ENCODE measurements at regions not wholly inside any gene's neighbourhood (a gene's known extent, or its start where the extent isn't known, plus 50 kb on each side); places are given as distances from the start of the nearest gene placed in this dataset.

DNA sequence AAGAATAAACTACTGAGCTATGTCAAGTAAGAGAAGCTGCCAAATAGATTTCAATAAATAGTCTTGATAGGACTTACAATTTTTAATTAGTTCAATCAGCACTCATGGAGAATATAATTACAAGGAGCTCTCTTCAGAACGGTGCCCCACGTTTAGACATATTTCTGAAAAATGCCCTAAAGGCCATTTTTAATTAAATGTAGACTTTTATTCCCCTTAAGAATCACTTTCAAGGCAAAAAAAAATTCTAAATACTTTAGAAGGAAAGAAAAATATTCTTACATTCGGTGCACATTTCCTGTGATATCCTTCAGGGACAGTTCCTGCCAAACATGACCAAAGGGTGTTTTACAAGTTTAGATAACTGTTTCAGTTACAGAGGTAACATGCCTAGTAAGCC, 202.5 kb upstream of the CDH7 start:
- no peak for DNase-seq (ENCODE audit: low spot score)

DNA sequence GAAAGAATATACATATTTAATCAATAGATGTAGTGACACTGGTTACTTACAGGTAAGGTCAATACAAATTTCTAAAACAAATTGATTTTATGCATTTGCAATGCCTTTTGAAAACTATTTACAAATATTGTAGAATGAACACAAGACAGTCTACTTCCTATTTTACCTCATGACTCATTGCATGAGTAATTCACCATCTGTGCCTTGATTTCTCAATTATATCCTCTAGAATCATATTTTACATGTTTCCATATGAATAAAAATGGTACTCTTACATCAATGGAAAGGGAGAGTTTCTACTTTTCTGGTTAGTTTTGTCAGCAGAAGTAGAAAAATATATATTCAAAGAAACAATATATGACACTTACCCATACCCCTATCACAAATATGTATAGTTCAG, 203.8 kb upstream of the CDH7 start:
- no peak for DNase-seq (ENCODE audit: low spot score)

DNA sequence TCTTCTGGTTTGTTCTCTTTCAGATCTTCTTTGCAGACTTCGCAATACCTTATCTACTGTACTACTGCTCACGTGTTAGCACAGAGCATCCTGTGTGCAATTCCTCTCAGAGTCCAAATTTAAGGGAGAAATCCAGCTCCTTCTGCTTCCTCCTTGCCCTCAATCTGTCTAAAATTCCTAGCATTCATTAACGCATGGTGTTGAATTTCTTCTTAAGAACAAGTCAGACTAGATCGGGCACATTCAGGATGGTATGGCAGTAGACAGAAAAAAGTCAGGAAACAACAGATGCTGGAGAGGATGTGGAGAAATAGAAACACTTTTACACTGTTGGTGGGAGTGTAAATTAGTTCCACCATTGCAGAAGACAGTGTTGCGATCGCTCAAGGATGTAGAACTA, 206.1 kb upstream of the CDH7 start:
- no peak for DNase-seq (ENCODE audit: low spot score)

DNA sequence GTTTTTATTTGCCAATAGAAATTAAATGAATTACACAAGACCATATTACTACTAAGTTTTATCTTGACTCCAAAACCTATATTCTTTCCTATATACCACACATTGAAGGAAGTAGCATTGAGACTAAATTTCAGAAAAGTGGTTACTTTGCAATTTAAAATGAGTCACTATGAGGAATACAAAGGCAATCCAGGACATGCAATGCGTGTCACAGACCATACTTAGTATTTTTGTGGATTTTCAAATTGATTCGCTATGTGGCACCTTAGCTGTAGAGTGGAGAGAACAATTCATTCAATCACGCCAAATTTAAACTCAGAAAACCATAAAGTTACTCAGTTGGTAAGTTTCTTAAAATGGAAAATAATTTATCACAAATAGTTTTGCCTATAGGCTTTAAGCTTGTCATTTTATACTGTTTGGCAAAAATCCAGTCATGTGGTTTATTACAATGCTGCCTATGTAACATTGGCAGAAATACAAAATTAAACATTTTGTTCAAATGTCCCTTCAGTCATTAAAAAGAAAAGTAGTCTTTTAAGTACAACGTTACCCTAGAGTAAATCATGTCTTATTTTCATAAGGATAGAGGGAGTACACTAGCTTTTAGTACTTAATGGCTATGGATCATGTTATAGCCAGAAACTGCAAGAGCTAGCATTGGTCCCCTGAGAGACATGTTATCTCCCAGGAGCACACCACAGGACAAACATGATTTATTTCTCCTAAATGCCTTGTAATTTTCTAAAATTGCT, 222.8 kb upstream of the CDH7 start:
- DNase-seq (ENCODE audit: low spot score), result no peak

DNA sequence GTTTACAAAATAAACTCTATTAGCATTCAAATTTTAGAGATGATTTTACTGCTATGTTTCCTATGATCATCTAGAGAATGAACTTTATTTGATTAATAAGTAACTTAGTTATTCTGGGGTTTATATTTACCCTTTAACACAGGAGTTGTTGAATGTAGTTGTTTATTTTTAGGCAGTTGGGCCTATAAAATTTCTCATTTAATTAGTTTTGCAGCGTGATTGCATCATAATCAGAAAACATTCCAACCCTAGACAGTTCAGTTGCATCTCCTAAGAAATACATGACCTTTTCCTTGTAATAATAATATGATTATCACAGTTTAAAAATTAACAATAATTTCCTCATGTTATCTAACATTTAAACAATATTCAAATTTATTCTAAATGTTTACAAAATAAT, 224.7 kb upstream of the CDH7 start:
- no peak for DNase-seq (ENCODE audit: low spot score)

DNA sequence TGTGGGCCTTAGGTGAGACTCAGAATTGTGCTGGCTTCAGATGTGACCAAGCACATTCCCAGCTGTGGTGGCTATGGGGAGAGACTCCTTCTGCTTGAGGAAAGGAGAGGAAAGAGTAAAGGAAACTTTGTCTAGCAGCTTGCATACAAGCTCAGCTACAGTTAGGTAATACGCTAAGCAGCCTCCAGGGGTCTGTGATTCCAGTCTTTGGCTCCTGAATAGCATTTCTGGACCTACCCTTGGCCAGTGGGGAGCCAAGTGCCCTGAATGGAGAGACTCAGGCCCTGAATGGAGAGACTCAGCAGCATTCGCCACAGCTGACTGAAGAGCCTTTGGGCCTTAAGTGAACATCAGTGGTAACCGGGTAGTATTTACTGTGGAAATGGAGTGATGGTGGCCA, 227.4 kb upstream of the CDH7 start:
- DNase-seq (ENCODE audit: low spot score), result no peak

DNA sequence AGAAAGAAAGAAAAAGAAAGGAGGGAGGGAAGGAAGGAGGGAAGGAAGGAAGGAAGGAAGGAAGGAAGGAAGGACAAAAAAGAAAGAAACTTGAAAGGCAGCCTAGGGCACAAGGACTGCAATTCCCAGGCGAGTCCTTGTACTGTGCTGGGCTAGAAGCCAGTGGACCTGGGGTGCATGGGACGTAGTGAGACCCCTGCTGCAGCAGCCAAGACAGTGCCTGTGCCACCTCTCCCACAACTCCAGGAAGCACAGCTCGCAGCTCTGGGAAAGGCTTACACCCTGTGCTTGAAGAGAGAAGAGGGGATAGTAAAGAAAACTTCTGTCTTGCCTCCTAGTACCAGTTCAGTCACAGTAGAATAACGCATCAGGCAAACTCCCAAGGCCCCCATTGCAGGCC, 227.9 kb upstream of the CDH7 start:
- no peak for DNase-seq (ENCODE audit: low spot score)

DNA sequence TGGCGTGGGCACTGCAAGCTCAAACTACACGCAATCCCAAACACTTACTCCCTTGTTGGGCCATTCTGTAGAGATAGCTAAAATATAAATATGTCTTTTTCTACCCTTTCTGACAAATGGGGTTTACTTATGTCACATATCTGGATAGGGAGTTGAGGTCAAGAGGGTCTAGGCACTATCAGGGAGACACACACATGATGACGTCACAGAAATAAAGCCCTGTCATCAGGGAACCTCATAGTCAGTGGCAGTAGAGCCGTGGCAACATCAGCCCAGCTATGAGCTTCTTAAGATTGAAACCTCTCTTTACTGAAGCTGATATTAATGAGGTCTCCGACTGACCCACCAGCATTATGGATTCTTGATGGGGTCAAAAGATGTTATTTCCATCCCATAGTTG, 234.6 kb upstream of the CDH7 start:
- no peak for DNase-seq (ENCODE audit: low spot score)

DNA sequence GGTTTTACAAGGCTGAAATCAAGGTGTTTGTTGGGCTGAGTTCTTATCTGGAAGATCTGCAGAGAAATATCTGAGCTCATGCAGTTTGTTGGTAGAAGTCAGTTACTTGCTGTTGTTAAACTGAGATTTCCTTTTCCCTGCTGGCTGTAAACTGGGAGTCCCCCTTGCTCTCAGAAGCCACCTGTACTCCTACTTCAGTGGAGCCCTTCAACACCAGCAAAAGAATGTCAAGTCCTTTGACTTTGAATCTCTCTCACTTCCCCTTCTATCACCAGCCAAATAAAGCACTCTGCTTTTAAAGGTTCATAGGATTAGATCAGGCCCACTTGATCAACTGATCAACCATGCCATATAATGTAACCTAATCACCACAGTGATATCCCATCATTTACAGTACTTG, 252.2 kb upstream of the CDH7 start:
- DNase-seq (ENCODE audit: low spot score), result no peak

DNA sequence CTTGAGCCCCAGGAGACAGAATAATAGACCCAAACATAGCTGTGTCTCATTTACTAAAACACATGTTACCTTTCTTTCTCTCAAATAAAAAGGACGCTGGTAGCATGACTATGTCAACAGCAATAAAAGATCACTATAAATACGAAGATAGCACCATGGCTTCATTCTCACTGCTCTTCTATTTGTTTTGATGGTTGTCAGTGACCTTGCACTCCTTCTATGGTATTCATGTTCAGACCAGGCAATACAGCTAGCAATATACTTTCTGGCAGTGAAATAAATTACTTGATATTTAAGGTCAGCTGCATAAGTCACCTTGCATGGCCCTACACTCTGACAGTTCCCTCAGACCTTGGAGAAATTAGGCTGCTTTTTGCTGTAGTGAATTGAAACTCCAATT, 263.2 kb upstream of the CDH7 start:
- no peak for DNase-seq (ENCODE audit: low spot score)

DNA sequence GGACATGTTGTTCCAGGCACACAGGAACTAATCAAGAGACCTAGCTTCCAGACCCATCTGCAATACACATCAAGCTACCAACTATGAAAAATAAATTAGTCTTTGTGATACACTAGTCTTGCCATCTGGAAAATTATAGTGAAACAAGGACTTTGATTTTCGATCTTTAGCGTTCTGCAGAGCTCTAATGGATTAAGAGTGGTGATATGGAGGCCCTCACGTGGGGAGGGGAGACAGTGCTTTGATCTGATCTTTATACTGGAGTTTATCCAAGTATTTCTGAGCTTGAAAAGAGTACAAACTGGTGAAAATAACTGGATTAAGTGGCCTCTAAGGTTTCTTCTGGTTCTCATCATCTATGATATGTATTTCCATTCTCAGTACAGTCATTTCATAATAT, 273.4 kb upstream of the CDH7 start:
- no peak for DNase-seq (ENCODE audit: low spot score)

DNA sequence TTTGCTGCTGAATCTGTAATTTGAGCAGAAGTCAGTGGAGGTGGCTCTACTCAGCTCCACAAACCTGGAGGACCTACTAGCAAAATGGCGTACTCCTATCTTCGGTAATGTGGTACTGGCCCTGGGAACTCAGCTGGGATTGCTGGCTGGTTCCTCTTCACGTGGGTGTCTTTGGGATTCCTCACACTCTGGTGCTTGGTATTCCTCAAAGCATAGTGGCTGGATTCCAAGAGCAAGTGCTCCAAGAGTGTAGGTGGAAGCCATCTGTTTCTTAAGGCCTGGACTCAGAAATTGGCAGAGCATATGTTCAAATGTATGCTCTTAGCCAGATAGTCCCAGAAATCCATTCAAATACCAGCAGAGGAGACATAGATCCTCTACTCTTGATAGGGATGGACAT, 281.9 kb upstream of the CDH7 start:
- DNase-seq (ENCODE audit: low spot score), result no peak

DNA sequence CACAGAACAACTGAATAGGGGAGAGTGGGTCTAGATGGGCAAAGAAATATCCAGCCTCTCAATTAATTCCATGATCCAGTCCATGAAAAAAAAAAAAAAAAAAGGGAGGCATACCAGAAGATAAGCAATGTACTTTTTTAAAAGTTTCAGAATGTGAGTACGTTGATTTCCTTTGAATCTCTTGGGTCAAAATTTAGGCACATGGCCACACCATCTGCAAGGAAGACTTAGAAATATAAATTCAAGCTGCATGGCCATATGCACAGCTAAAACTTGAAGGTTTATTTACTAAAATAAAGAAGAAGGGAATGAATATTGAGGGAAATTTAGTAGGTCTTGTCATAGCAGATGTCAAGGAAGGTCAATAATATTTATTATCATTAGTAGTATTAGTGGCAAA, 286.5 kb upstream of the CDH7 start:
- DNase-seq (ENCODE audit: low spot score), result no peak

DNA sequence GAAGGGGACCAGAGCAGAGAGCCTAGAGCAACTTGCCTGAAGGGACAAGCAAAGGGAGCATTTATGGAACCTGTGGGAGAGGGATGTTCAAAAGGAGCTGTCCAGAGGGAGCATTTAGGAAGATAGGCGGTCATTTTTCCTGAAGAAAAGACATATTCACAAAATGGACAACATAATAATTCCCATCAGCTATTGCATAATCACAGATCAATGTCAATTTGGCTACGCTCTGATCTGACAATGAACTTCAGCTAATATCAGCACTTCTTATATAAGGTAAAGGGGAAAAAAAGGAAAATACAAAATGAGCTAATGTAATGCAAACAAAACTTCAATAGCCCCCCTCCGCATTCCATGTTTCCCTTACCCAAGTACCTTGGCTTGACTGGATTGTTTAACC, 291.1 kb upstream of the CDH7 start:
- DNase-seq (ENCODE audit: low spot score), result no peak

DNA sequence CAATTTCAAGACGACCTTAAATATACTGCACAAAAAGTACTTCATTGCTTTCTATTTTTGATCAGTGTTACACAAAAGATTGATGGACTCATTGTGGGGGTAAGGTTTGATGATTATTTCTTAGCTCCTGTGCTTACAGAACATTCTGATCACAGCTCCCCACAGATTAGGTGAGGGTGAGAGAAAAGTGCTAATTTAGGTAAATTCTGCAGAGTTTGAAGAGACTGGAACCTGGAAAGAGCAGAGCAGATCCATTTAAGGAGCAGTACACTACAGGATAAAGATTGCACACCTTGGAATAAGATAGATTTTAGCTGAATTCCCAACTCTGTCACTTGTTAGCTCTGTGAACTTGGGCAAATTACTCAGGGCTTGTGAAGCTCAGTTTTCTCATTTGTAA, 291.9 kb upstream of the CDH7 start:
- peak; percentile 81 for DNase-seq (ENCODE audit: low spot score)

DNA sequence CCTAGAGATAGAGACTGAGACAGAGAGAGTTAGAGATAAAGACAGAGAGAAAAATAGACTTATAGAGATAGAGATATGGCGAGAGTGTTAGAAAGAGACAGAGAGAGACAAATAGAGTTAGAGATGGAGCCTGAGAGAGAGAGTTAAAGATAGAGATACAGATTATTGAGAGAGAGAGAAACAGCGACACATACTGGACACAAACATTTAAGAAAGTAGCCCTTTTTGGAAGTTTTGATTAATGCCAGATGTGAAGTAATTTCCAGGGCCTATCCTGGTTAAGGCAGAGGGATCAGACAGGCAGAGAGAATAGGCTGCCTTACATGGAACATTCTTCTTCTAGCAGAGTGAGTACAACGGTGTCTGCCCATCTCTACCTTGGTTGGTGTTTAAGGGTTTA, 311.6 kb upstream of the CDH7 start:
- no peak for DNase-seq (ENCODE audit: low spot score)

DNA sequence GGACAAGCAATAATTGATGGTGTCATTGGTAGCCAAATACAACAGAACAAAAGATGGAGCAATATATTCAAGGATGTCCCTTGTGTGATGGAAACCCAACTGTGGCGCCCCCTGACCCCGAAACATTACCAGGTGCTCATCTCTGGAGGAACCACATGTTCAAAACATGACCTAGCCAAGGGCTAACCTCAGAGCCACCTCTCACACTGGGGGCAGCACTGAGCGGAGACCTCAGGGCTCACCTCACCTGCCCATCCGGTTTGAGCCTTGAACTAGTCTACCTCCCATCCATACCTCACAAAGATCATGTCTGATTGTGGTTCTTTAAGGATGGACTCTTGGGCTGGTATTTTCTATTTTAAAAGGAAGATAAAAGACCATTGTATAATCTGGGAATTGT, 314.4 kb upstream of the CDH7 start:
- no peak for DNase-seq (ENCODE audit: low spot score)

DNA sequence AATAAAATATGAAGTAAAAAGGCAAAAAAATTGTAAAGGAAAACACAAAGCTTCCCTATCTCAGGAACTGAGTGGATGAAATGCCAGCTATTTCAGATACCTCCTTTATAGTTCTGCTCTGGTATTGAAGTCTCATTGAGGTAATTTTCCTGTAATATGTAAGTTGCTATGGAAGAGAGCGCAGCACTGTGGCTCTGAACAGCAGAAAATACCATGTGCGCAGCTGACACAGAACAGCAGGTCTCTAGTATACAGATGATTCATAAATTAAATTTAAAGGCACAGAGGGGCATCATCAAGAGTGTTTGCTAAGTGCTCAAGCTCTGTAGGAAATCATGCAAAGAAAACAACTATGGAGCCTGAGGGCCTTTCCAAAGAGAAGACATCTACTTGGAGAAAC, 315.3 kb upstream of the CDH7 start:
- DNase-seq (ENCODE audit: low spot score), result no peak

DNA sequence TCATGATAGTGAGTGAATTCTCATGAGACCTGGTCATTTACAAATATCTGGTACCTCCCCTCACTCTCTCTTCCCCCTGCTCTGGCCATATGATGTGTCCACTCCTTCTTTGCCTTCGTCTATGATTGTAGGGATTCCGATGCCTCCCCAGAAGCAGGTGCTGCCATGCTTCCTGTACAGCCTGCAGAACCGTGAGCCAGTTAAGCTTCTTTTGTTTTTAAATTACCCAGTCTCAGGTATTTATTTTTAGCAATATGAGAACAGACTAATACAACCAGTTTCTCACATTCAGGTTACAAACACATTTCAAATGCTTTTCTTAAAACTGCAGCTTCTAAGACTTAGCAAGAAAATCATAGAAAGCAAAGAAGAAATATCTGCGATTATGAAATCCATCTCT, 321.2 kb upstream of the CDH7 start:
- no peak for DNase-seq (ENCODE audit: low spot score)

DNA sequence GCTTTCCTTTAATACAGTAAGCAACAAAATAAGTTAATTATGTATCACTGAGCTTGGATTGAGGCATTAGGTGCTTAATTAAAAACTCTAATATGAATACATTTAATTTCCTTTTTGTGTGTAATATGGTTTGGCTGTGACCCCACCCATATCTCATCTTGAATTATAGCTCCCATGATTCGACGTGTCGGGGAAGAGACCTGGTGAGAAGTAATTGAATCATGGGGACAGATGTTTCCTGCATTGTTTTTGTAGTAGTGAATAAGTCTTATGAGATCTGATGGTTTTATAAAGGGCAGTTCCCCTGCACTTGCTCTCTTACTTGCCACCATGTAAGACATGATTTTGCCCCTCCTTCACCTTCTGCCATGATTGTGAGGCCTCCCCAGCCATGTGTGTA, 325.4 kb upstream of the CDH7 start:
- DNase-seq (ENCODE audit: low spot score), result no peak

DNA sequence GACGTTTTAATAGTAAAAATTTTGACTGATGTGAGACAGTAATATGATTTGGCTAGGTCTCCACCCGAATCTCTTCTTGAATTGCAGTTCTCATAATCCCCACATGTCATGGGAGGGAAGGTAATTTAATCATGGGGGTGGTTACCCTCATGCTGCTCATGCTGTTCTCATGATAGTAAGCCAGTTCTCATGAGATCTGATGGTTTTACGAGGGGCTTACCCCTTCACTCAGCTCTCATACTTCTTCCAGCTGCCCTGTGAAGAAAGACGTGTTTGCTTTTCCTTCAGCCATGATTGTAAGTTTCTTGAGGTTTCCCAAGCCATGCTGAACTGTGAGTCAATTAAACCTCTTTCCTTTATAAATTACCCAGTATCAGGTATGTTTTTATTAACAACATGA, 327.0 kb upstream of the CDH7 start:
- DNase-seq (ENCODE audit: low spot score), result no peak

DNA sequence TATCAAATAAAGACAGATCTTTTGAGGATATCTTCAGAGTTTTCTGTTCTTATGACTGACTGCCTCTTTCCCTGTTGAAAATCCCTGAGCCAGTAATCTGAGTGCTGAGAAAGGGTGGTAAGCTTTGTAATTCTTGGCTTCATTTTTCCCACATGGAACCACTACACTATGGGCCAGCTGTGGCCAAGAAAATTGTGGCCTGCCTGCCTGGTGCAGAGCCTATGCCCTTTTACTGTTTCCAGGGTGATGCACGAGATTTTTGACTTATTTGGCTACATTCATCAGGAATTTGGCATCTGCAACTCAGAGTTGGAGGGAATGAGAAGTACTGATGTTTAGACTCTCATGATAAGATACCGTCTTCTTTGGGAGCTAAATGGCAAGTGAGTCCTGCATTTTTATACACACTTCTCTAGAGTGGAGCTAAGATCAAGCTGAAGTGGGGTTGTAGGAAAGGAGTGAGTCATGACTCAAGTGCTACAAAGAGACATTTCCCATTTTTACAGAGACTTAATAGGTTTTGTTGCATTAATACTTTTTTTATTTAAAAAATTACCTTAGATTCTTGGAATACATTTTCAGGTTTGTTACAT, 328.2 kb upstream of the CDH7 start:
- no peak for DNase-seq (ENCODE audit: low spot score)

DNA sequence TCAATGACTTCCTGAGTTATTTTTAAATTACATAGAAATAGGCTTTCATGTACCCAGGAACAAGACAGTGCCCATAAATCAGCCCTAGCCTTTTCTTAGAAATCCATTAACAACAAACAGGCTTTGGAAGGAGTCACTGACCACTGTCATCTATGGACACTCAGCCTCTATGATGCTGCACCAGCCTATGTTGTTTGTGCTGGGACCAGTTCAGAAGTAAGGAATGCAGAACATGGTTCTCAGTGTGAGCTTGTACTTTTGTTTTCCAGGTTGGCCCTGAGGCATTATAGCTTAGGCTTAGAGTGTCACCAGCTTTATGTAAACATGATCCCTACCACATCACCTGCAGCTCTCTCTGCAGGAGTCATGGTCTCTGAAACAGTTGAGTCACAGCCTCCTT, 335.7 kb upstream of the CDH7 start:
- DNase-seq (ENCODE audit: low spot score), result no peak

DNA sequence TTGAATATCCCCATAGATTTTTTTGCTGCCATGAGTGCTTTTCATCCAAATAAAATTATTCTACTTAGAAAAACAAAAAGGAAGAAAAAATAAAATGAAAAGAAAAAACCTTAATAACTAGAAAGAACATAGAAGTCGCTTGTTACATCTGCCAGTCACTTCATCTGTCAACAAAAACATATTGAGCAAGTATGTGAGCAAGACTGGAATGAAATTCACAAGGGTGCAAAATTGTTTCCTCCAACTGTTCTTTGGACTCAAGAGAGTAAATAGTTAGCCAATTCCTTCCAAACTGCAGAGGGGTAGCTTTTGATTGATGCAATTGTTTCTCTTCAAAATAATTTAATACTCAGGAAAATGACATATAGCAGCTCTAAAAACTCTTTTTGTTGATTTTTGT, 336.3 kb upstream of the CDH7 start:
- DNase-seq (ENCODE audit: low spot score), result no peak
